Stimulated activated CD8-positive, alpha-beta memory T cell treated with anti-CD3 and anti-CD28 coated beads, Interleukin-12 subunit alpha, Interleukin-12 subunit beta, amount 100 ng/mL, for 1 hour (primary cell): ENCODE measurements at regions not wholly inside any gene's neighbourhood (a gene's known extent, or its start where the extent isn't known, plus 50 kb on each side); places are given as distances from the start of the nearest gene placed in this dataset.

Experiments used
- DNase-seq: peaks from one replicate; pipeline ENCODE4 v3.0.0-alpha.2; 2020; ENCODE audit warnings: low read depth

GRCh38 chr5:125695996-125696655 lies 727.1 kb upstream of the GRAMD2B start:
- no peak for DNase-seq

GRCh38 chr5:125696762-125697161 lies 726.4 kb upstream of the GRAMD2B start:
- DNase-seq = no peak

- DNase-seq = no peak
Measured at GRCh38 chr5:125698420-125698819, 724.8 kb upstream of the GRAMD2B start.

DNA sequence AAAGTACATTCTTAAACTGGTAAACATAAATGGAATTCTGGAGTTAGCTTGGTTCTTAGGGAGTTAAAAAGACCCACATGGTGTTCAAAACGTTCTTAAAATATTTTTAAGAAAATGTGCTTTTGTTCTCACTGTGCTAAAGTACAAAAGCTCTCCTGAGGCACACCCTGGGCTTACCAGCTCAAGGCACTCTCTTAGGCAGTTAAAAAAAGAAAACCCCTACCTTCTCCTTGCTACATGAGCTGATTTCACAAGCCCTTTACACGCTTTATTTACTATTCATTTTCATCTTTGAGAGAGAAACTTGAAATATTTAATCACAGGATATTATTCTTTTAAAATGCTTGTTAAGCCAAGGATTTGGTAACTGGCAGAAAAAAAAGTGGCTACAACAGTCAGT lies 723.3 kb upstream of the GRAMD2B start:
- no peak for DNase-seq

GRCh38 chr5:125700380-125700861 lies 722.8 kb upstream of the GRAMD2B start:
- DNase-seq = no peak

DNA sequence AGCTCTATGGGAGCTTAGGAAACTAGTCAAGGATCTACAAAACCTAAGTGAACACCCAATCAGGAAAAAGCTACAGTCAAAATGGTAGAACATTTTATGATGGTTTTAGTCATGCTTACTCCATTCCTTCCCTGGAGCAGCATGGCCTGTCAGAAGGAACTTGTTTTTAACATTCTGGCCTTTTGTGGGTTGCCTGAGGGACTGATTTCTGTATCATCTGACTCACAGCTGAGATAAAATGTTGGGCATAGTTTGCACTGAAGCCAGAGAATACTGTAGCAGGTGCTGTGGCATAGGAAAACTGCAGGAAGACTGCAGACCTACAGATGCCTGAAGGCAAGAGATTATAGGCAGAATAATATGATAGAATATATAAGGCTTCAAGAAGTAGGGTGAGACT lies 719.6 kb upstream of the GRAMD2B start:
- DNase-seq = no peak

DNA sequence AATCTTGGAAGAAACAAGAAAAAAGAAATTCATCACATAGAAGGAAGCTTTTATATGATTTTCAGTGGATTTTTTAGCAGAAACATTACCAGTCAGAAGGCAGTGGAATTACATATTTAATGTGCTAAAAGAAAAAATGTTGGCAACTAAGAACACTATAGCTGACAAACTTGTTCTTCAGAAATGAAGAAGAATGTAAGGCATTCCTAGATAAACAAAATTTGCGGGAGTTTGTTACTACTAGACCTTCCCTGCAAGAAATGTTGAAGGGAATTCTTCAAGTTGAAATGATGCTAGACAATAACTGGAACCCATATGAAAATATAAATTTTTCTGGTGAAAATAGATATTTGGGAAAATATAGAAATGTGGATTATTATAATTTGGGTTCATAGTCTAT lies 718.3 kb upstream of the GRAMD2B start:
- DNase-seq = no peak

GRCh38 chr5:125708583-125708982 lies 714.6 kb upstream of the GRAMD2B start:
- DNase-seq = no peak

DNA sequence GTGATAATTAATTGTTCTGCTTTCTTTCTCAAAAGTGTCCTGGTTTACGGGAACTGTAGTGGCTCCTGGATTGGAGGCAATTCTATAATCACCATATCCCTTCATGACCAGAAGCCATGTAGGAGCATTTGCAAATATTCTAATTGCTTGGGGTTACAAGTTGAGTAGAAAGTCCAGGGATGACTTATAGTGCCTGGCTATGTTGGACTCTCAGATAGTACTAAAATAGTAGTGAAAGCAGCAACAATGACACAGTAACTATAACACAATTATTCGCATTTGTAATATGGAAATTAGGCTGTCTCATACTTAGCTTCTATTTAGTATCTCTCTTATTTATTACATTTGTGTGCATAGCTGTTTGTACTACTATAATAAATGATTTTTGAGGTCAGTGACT lies 712.5 kb upstream of the GRAMD2B start:
- DNase-seq = no peak

DNA sequence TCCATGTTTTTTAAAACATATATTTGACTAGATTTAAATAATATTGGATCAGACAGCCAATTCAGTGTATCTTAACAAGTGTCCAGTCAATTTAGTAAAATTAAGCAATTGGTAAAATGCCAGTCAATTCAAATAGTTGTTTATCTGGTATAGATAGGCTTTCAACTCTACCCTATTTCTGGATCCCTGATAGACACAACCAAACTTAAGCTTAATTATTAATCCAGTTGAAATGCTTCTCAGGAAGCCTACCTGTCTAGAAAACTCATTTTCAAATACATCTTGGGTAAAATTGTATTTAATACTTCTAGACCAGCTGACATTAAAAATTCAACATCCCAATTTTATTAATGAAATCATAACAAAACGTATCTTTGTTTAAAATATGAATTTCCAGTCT lies 710.8 kb upstream of the GRAMD2B start:
- DNase-seq = no peak

DNA sequence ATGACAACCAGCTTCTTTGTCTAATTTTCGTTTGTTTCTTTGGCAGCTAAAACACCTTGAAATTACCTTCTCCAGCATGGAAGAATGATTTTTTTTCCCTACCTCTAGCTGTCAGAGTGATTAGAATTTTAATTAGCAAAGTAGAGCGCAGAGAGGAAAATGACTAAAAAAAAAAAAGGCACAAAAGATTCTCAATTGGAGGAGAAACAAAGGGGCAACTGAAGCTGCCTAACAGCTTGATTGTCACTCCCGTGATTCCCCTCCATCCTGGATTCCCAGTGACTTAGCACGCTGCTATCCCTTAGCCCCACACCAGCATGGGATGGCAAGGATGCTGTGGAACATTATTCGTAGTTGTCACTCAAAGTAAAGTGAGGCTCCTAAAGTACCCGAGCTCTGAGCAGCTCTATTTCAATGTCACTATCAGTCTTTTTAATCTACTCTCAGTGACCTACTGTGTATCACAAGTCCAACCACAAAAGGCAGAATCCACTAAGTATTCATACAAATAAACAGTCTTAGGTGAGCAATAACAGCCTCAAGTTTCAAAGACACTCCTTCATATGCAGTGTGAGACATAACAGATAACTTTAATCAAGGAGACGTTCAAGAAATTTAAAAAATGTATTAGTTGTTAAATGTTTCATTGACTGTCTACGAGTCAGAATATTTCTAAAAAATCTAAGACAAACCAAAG lies 710.0 kb upstream of the GRAMD2B start:
- no peak for DNase-seq

- DNase-seq = no peak
Measured at GRCh38 chr5:125715216-125715615, 708.0 kb upstream of the GRAMD2B start.

- no peak for DNase-seq
Measured at GRCh38 chr5:125717209-125717608, 706.0 kb upstream of the GRAMD2B start.

DNA sequence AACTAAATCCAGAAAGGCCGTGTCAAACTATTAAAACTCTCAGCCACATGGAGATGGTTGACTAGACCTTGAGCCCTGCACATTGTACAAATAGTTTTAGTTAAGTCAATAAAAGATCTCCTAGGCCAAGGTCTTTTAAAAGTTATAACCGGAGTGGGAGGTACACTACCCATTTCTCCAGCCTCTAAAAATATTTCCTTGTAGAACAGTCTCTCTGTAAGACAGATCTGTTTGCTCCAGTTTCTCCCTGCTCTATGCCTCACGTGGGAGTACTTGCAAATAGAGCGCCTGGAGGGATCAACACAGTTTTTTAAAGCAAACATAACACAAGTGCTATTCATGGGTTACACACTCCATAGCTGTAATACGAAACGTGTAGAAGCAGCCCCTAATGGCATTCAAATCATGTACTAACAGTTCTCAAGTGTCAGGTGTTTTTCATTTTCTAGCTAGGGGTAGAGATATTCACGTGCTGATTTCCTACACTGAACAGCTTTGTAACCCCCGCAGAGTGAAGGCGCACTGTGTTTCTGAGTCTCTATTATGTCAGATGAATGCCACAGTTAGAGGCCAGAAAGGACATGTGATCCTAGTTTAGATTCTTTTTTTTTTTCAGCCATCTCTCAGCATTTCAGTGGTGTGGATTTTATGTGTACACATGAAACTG lies 703.4 kb upstream of the GRAMD2B start:
- no peak for DNase-seq

- DNase-seq = no peak
Measured at GRCh38 chr5:125720348-125720685, 702.9 kb upstream of the GRAMD2B start.

DNA sequence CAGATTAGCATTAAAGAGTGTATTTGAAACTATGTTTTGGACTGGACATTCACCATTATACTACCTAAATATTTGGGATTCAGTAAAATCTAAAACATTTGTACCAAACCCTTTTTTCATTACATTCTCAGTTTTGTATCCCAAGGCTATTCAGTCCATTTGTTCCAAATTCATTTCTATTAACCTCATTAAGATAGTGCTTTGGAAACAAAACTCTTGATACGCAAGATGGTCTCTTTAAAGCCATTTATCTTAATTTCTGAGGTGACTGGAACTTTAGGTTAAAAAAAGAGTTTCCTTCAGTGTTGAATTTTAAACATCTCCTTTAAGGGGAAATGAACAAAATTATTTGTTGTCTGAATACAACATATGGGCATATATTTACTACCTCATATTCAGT lies 702.5 kb upstream of the GRAMD2B start:
- no peak for DNase-seq

- no peak for DNase-seq
Measured at GRCh38 chr5:125722550-125722949, 700.7 kb upstream of the GRAMD2B start.

DNA sequence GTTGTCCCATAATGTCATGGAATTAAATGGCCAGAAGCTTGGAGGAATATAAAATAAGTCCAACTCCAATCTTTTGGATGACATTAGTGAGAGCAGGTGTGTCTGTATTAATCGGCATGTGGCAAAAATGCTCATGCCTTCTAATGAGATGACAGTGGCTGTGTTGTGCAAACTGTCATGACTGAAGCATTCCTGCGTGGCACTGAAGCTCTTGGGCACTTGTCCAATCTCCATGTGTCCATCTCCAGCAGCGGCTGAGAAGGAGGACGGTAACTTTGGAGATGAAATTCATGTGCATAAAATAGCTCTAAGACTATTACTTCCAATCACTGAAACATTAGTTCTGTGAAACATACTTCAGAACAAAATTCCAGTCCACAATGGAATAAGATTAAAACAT lies 697.5 kb upstream of the GRAMD2B start:
- no peak for DNase-seq

GRCh38 chr5:125743939-125744338 lies 679.3 kb upstream of the GRAMD2B start:
- DNase-seq = no peak

GRCh38 chr5:125746917-125747316 lies 676.3 kb upstream of the GRAMD2B start:
- DNase-seq = no peak

- no peak for DNase-seq
Measured at GRCh38 chr5:125750147-125750860, 672.9 kb upstream of the GRAMD2B start.

DNA sequence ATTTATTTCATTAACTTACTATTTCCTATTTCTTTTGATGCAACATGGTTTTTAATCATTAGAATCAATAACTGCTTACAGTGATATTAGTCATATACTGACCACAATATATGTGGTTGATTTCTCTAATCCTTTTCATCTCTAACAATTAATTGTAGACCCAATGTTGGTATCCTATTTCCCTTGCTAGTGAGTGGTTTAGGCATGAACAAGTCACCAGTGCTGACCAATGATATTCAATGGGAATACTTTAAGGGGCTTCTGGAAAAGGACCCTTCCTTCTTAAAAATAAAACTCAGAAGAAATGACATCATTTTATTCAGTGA lies 672.4 kb upstream of the GRAMD2B start:
- no peak for DNase-seq

DNA sequence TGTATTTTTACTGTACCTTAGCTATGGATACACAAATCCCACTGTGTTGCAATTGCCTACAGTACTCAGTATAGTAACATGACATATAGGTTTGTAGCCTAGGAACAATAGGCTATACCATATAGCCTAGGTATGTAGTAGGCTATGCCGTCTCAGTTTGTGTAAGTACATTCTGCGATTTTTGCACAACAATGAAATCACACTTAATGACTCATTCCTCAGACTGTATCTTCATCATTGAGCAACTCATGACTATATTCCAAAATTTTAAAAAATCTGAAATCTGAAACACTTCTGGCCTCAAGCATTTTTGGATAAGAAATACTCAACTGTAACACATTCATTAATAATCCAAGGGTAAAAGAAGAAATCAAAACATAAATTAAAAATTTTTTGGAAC lies 666.8 kb upstream of the GRAMD2B start:
- DNase-seq = no peak
